ENCODE measurements at regions not wholly inside any gene's neighbourhood (a gene's known extent, or its start where the extent isn't known, plus 50 kb on each side); places are given as distances from the start of the nearest gene placed in this dataset.

GRCh38 chr1:83574791-83575190, 424.1 kb downstream of the TTLL7 start:
- TF ChIP-seq POLR2A (IDR thresholded peaks at IDR 0.05) = no peak
- no peak for TF ChIP-seq CTCF (IDR thresholded peaks at IDR 0.05)
